RPMI8226 (cell line): ENCODE measurements at regions not wholly inside any gene's neighbourhood (a gene's known extent, or its start where the extent isn't known, plus 50 kb on each side); places are given as distances from the start of the nearest gene placed in this dataset.
"Not testable (repeated sequence)": the region's sequence is repeated elsewhere in the genome, so short reads cannot be mapped to it uniquely, and the experiment has no call there.

Experiments
- DNase-seq: peaks from one replicate; pipeline ENCODE4 v3.0.0-alpha.2; 2015

DNA sequence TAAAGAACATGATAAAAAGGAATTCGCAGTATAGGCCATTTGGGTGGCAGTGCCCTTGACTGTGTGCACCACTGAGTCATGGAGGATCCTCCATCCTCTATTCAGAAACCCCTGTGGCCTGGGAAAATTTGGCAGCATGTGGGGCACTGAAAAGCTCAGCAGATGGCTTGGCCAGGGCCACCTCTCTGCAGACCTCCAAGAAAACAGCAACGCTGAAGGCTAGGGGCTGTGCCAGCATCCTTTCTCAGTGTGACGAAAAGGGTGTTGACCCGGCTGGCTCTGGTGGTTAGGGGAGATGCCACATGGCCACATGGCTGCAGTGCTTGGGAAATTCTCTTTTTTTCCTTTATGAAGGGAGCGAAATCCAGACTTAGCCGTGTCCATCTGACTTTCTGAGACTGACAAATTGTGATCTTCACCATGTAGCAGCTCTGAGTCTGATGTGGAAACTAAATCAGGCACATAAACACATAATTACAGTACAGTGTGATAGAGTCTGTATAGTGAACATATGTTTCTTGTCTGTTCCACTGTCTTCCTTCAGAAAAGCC is 178.0 kb downstream of the KCTD12 start:
- DNase-seq: no peak

DNA sequence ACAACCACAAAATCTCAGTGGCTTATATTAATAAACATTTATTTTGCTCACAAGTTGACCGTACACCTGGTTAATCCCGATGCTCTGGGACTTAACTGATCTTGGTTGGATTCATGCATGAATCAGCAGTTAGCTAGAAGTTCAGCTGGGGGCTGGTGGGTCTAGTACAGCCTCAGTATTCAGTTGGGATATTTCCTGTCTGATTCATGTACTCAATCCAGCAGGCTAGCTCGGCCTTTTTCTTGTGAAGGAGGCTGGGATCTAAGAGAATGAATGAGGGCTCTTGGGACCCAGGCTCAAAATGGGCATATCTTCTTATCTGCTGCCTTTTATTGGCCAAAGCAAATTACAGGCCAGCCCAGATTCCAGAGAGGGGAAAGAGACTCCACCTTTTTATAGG is 178.8 kb downstream of the KCTD12 start:
- DNase-seq: no peak

DNA sequence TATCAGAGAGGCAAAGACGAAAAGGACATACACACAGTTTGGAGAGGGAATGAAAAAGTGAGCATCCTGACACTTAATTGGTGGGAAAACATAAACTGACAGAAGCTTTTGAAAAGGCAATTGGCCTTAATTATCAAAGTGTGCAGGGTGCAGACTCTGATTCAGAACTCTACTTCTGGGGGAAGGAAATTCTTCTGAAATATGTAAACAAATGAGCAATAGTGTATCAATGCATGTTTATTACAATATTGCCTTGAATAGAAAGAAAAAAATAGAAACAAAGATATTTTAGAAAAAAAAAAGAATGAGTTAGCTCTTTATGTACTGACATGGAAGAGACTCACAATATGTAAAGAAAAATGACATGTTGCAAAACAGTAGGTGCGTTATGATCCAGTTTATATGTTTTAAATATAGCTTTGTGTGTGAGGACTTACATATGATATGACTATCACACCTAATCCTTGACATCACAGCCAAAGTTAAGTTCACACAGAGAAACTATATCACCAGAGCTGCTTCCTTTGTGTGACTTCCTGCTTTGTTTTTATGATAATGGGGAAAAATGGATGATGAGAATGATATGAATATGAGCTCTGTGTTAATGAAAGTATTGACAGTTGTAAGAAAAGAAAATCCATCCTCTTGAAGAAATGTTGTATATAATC is 182.4 kb downstream of the KCTD12 start:
- DNase-seq: no peak

DNA sequence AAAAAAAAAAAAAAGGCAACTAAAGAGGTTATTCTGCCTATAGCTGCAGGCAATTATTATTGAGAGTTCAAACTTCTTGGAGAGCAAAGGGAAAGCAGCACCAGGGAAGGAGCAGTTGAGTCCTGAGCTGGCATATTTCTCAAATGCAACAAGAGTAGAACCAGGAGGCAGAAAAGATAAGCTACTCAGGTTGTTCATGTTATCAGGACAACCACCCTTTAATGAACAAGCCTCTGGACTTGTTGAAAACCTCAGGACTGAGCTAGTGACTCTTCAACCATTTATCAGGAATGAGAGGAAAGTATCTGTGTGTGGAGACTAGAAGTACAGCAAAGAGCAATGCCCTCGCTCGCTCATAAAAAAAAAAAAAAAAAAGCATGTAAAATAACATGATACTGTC is 183.0 kb downstream of the KCTD12 start:
- no peak for DNase-seq

DNA sequence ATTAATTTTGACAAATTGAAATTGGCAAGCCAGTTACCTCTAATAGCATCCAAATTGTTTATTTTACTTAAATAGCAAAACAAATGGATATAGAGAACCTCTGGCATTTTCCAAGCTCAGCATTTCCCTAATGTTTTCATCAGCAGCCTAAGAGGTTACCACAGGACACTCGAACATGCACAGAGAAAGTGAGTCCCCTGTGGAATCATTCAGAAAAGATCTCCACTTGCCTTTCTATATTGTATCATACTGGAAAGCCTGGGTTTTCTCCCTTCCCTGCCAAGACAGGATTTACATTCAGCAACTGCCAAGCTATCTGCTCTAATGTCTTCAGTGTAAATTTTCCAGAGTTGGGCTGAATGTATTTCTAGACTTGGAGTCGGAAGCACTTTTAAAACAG is 188.9 kb downstream of the KCTD12 start:
- DNase-seq: peak; percentile 7

DNA sequence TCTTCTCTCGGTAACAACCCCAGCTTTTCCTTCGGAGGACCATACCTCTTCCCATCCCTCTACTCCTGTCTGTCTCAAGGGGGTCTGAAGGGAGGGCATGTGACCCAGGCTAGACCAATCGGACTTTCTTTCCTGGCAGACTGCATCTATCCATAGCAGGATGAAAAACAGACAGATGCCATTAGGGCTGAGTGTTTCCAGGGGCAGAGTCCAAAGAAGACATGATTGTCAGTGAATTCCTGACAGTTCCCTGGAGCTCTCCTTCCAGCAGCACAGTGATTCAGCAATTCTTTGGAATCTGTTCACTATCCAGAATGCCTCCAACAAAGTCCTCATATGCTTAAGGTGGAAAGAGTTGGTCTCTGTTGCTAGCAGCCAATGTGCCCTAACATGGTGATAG is 189.8 kb downstream of the KCTD12 start:
- no peak for DNase-seq

DNA sequence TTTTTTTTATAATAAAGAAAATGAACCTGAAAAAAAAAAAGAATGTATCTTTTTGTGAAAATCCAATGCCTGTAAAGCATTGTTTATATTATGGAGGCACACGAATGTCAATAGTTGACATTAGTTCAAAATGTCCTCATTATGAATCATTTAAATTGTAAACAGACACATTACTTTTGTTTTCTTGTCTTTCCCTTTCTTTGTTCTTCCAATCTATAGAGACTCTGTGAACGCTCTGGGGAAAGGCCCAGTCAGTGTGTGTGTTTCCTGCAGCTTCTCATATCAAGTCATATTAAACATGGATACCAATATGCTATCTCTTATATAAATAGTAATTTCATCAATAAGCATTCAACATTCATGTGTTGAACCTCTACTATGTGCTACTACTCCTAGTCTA is 193.1 kb downstream of the KCTD12 start:
- no peak for DNase-seq

DNA sequence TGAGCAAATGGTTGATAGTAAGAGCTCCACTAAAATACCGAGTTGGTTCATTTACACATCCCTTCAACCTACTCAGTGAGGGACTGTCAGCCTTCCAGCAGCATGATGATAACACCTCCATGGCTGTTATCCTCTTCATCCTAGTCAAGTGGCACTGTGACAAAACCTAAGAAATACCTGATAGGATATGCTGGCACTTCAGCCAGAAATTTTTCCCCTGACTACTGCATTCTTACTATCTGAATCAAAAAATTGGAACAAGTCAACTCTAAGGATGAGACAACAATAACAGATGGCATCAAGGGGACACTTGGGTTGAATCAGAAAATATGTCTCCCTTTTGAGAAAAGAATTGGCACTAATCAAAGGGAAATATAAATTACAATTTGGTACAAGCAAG is 193.9 kb downstream of the KCTD12 start:
- DNase-seq: no peak

DNA sequence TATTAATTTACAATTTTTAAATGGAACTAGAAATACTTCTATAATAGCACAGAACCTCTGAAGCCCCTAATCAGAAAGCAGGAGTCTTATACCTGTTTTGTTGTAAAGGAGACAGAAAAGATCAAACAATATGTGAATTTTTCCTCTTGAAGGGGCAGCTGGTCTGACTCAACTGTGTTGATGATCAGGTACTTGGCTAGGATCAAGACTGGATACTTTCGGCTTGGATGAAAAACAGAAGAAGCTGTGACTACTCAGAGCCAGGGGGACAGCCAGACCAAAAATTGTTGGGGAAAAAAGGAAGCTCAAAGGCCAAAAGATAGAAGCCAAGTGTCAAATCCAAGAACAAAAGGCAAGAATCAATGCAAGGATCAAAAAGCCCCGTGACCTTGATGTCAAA is 195.6 kb downstream of the KCTD12 start:
- DNase-seq: no peak

DNA sequence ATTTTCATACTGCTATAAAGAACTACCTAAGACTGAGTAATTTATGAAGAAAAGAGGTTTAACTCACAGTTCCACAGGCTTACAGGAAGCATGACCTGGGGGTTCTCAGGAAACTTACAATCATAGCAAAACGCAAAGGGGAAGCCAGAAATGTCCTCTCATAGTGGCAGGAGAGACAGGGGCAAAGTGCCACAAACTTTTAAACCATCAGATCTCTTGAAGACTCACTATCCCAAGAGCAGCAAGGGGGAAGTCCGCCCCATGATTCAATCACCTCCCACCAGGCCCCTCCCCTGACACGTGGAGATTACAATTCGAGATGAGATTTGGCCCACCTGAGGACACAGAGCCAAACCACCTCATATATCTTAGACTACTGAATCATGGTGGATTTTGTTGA is 198.7 kb downstream of the KCTD12 start:
- DNase-seq: peak; percentile 50

DNA sequence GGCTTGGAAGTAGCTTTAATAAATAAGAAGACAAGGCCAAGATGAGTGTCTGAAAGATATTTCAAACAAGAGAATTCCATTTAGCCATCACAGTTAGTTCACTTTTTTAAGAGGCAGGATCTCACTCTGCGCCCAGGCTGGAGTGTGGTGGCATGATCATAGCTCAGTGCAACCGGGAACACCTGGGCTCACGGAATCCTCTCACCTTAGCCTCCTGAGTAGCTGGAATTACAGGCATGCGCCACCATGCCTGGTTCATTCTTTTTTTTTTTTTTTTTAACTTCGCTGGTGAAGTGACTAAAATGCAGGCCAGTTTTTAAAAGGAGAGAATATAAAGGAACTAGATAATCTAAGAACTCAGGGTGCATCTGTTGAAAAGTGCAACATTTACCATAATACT is 200.3 kb downstream of the KCTD12 start:
- no peak for DNase-seq

DNA sequence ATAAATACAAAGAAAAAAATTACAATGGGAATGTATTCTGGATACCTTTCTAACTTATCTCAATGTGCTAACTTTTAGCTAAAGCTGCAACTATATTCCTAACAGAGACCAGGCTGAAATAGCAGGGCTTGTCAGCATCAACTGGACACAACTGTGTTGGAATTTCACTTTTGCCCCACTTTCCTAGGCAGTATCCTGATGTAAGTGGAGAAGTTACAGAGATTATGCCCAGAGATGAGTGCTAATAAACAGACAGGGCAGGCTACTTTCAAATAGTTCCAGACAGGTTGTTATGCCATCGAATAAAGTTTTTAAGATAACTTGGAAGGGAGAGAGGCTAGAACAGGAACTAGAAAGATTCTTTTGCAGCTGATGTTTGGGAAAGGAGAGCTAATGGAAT is 201.9 kb downstream of the KCTD12 start:
- no peak for DNase-seq

DNA sequence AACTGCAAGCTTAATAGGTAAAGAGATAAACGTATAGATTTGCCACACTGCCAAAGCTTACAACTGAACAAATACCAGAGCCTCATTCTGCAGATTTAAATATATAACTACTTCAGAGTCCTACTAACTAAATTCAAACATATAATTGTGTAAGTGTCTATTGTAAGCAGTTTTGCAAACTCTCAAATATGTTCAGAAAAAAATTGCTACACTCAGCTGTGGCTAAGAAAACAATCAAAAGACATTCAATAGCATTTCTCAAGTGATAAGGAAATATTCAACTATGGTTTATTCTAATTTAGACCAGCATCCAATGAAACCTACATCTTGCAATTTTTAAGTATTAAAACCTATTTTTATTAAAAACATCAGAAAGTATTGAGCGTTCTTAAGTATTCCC is 202.4 kb downstream of the KCTD12 start:
- no peak for DNase-seq

DNA sequence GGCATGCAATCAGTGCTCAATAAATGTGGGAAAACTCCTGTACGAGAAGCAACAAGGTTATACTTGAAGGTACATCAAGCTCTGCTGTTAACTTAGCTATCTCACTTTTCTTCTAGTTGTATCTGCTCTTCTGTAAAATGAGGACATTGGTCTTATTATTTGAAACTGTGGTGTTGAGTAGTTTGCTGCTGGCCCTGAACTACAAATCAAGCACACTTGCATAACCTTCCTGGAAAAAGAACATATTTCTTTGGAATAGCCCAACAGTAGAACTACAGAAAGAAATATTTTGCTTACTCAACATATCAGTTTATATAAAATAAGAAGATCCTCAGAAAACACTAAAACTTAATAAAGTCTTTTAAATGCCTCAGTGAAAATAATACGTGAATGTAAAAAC is 203.0 kb downstream of the KCTD12 start:
- no peak for DNase-seq

DNA sequence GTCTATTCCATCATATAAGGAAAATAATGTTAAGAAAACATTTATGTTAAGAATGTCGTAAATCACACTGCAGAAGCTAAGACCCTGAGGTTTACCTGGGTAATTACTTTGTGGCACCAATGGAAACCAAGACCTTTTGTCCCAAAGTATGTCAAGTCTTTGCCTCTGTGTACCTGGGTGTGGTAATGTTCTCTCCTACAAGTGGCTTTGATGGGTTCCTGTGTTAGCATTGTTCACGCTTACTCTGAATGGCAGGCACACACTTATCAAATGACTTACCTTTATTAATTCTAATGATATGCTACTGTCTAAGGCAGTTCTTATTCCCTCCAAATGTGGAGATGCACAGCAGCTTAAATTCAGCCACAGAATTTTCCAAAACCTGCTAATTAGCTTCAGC is 206.1 kb downstream of the KCTD12 start:
- no peak for DNase-seq

DNA sequence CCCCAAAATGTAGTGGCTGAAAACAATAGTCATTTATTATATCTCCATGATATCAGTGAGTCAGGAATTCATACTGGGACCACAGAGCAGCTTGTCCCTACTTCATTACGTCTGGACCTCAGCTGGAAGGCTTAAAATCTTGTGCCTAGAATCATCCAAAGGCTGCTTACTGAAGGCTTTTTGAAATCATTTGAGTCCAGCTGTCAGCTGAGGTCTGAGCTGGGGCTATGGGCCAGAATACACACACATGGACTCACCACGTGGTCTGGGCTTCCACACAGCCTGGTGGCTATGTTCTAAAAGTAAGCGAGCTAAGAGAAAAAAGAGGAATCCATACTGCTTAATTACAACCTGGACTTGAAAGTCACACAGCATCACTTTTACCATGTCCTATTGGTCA is 209.2 kb downstream of the KCTD12 start:
- peak; percentile 74 for DNase-seq

DNA sequence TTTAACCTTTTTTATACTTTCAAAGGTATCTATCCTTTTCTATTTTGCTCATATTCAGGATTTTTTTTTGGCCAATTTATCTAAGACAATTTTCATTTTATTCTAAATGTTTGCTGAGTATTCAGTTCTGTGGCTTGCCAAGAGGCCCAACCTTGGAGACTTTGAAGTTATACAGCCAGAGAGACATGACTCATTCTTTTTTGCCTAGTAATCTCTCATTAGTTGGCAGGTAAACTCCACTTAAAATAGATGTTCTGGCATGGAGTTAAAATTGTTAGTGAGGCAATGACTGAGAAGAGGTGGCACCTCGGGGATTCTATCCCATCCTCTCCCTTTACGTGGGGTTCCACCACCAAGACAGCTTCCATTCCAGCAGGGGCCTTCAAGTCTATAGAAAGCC is 213.8 kb downstream of the KCTD12 start:
- peak; percentile 56 for DNase-seq

DNA sequence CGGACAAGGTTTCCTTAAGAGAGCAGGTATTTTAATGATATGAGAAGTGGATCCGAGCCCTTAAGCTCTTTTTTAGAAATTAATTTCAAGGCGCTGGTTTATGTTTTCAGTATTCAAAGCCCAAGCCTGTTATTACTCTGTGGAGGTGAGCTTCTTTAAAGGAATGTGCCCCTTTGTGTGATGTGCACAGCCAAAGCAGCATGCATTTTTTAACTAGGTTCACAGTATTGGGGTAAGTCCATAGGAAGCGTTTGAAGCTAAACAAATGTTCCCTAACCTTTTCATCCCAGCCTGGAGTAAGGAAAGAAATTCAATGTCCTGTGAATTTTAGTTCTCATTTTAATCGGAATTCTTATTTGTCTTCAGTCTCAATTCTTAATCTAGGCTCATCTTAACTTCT is 217.5 kb downstream of the KCTD12 start:
- DNase-seq: no peak

DNA sequence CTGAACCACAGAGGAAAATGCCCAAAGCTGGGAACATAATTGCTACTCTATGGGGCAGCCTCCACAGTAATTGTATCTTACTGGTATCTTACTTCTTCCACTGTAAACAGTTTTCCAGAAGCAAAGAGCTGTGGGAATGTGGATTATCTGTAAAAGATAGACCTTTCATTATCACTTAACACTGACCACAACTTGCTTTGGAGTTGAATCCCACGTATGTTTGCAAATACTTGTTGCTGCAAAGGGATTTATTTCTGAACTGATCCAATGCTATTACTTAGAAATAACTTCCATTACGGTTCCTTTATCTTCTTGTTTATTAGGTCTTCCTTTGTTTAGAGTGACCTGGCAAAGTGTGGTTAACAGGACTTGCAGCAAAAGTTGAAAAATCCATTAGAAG is 218.1 kb downstream of the KCTD12 start:
- no peak for DNase-seq

DNA sequence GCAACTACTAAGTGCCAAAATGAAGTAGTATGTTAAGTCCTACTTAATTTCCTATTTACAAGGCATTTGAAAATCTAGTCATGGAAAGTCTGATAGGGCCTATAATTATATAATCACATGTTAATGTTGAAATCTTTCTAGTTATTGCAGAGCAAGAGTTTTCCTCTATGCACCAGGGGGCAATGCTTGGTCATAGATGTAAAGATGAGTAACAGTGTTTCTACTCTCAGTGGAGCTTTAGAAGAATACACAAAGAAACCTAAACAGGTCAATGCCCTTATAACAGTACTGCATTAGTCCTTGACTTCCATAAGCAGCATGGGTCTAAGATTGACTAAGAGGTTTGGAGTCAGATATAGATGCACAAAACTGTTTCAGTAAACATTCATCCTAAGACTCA is 218.7 kb downstream of the KCTD12 start:
- DNase-seq: no peak

DNA sequence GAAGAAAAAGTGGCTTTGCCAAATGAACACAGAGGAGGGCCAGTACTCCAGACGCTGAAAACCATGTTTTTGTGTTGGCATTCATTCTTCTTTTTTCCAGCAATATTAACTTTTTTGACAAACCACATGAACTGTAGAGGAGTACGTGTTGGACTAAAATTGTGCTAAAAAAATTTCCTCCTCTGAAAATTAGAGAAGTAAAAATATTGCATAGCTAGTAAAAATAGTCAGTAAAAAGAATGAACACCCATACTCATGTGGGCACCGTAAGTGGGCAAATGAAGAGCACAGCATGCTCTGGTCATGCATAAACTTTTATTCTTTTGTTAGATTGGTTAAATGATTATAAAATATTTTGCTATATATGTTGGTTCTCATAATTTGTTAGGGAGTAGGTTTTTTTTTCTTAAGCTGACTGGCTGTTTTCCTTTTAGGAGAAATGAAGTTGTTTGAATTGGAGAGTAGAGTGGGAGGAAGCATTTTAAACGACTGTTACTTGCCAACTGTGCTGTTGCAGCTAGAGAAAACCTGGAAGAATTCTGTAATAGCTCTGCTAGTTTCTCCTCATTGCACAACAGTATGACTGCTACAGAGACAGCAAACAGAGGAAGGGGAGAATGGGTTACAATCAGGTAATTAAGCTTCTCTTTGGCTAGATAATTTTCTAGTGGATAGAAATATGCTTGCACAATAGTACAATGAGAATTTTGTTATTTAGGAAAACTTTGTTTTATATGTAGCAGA is 222.4 kb downstream of the KCTD12 start:
- no peak for DNase-seq

DNA sequence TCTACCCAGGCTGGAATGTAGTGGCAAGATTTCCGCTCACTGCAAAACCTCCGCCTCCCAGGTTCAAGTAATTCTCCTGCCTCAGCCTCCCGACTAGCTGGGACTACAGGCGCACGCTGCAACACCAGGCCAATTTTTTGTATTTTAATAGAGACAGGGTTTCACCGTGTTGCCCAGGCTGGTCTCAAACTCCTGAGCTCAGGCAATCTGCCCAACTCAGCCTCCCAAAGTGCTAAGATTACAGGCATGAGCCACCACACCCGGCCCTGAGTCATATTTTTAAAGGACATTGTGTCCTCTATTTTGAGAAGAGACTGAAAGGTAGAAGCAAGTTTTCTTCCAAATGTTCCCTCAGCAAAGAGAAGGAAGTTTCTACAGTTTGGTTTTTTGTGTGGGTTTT is 227.1 kb downstream of the KCTD12 start:
- not testable (repeated sequence) for DNase-seq

DNA sequence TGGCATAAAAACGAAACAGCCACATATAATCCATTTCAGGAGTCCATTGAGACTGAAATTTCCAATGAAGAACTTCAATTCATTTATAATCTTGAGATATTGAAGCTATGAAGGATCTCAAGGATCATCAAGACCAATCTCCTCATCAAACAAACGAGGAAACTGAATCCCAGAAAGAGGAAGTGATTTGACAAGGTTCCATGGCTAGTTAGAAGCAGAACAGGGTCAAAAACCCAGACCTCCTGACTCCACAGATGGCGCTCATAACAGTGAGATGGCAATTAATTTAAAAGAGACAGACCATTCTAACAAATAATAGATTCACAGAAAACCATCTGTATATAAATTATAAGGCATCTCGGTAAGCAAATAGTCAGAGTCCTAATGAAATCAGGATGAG is 229.7 kb downstream of the KCTD12 start:
- DNase-seq: peak; percentile 39

DNA sequence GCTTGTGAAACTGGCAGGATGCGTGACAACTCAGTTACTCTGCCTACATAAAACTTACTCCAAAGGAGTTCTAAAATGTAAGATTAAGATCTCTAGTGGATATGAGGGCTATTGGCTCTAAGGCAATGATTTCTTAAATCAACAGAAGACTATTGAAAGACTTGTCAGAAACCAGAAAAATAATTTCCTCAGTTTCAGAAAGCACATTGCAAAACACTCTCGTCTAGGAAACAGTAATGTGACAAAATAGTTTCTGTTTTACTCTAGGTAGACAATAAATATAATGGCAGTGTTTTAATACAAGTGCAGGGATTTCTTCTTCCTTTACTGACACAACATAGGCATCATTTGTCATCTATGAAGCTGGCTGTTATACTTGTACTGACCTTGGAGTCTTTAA is 230.1 kb downstream of the KCTD12 start:
- no peak for DNase-seq

DNA sequence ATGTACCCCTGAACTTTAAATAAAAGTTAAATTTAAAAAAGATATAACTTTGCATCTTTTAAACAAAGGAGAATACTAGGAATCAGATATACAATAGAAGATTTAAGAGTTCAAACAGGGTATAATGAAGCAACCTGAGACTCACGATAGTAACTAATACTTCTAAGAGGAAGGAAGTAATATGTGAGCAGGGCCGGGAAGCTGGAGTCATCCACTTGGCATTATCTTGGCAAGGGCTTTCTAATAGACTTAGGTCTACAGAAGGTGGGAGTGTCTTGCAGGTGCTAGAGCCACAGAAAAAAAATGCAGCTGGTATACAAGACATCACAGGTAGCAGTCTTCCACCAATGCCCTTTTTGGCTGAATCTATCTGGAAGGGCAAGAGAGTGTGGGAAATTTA is 231.9 kb downstream of the KCTD12 start:
- peak; percentile 43 for DNase-seq
